OCI-LY1 (cell line): ENCODE measurements at regions not wholly inside any gene's neighbourhood (a gene's known extent, or its start where the extent isn't known, plus 50 kb on each side); places are given as distances from the start of the nearest gene placed in this dataset.

Source experiments
- EZH2 ChIP-seq: fragments of 200-600 bp; sonication (generic), shearing (Covaris generic); IDR thresholded peaks from 2 replicates; pipeline ENCODE4 v1.8.0; 2017; ENCODE audit warnings: borderline replicate concordance, mixed run types, mild to moderate bottlenecking, antibody characterized with exemption, low read length, moderate library complexity, mixed read lengths
- TF ChIP-seq, protein P1 (sequence below): fragments of 200-600 bp; sonication (generic), shearing (Covaris generic); IDR thresholded peaks from 2 replicates; pipeline ENCODE4 v1.5.1; 2017; ENCODE audit warnings: mild to moderate bottlenecking, antibody characterized with exemption, low read length, moderate library complexity, mixed read lengths

DNA sequence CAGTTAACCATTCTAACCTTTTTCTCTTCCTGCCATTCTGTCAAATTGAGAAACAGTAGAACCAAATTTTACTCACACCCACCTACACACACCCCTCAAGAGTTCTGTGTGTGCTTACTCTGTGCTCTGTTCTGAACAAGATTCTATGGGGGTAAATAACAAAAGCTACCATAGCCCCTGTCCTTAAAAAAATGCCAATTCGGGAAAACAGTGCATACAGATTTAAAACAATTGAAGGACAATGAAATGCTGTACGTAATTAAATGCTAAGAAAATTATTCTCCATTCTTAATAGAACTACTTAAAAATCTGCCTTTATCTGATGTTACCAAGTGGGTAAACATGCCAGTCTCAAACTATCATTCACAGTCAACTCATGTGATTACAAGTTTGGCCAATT, 1107.5 kb downstream of the TUSC7 start:
- TF ChIP-seq, protein P1, sequence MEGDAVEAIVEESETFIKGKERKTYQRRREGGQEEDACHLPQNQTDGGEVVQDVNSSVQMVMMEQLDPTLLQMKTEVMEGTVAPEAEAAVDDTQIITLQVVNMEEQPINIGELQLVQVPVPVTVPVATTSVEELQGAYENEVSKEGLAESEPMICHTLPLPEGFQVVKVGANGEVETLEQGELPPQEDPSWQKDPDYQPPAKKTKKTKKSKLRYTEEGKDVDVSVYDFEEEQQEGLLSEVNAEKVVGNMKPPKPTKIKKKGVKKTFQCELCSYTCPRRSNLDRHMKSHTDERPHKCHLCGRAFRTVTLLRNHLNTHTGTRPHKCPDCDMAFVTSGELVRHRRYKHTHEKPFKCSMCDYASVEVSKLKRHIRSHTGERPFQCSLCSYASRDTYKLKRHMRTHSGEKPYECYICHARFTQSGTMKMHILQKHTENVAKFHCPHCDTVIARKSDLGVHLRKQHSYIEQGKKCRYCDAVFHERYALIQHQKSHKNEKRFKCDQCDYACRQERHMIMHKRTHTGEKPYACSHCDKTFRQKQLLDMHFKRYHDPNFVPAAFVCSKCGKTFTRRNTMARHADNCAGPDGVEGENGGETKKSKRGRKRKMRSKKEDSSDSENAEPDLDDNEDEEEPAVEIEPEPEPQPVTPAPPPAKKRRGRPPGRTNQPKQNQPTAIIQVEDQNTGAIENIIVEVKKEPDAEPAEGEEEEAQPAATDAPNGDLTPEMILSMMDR = no peak
- no peak for TF ChIP-seq EZH2
